HT-29 (cell line): ENCODE measurements at regions not wholly inside any gene's neighbourhood (a gene's known extent, or its start where the extent isn't known, plus 50 kb on each side); places are given as distances from the start of the nearest gene placed in this dataset.
A peak's percentile ranks its signal among the peaks of the same experiment; 100 is the strongest.

Source experiments
- DNase-seq: peaks from one replicate; pipeline ENCODE4 v3.0.0-alpha.2; 2015; ENCODE audit warnings: low spot score

- no peak for DNase-seq
These were observed 71.0 kb upstream of the TAF1B start for GRCh38 chr2:9772035-9772998.

GRCh38 chr2:9772999-9773902, 70.0 kb upstream of the TAF1B start:
- no peak for DNase-seq

- DNase-seq: no peak
These were observed 69.4 kb upstream of the TAF1B start for GRCh38 chr2:9773903-9774239.

GRCh38 chr2:9774266-9774665, 69.0 kb upstream of the TAF1B start:
- no peak for DNase-seq

- no peak for DNase-seq
These were observed 67.9 kb upstream of the TAF1B start for GRCh38 chr2:9775351-9775750.

- DNase-seq: no peak
These were observed 67.1 kb upstream of the TAF1B start for GRCh38 chr2:9775999-9776712.

- DNase-seq: no peak
These were observed 66.2 kb upstream of the TAF1B start for GRCh38 chr2:9777081-9777480.

GRCh38 chr2:9778012-9778411, 65.3 kb upstream of the TAF1B start:
- peak; percentile 56 for DNase-seq

GRCh38 chr2:9778471-9779316, 64.6 kb upstream of the TAF1B start:
- DNase-seq: no peak

- DNase-seq: no peak
These were observed 63.5 kb upstream of the TAF1B start for GRCh38 chr2:9779596-9780264.

GRCh38 chr2:9780368-9781130, 62.7 kb upstream of the TAF1B start:
- DNase-seq: no peak

- DNase-seq: no peak
These were observed 62.0 kb upstream of the TAF1B start for GRCh38 chr2:9781252-9781651.

- peak; percentile 78 for DNase-seq
These were observed 61.0 kb upstream of the TAF1B start for GRCh38 chr2:9782197-9782719.

GRCh38 chr2:9789371-9789770, 53.9 kb upstream of the TAF1B start:
- DNase-seq: no peak

- DNase-seq: no peak
These were observed 52.5 kb upstream of the TAF1B start for GRCh38 chr2:9790702-9791225.

GRCh38 chr2:9791711-9792110, 51.6 kb upstream of the TAF1B start:
- DNase-seq: no peak

GRCh38 chr2:9793156-9793917, 49.9 kb upstream of the TAF1B start:
- no peak for DNase-seq
